H1 (cell line): ENCODE measurements at regions not wholly inside any gene's neighbourhood (a gene's known extent, or its start where the extent isn't known, plus 50 kb on each side); places are given as distances from the start of the nearest gene placed in this dataset.

ENCODE experiments used
- CTCF ChIA-PET: fragments of 300-600 bp; sonication (Branson Sonifier 250); formaldehyde crosslinking; loops from one replicate; lab custom pipeline; 2021; ENCODE audit not compliant: partially characterized antibody; lab: Charles Lee
- POLR2A ChIA-PET: fragments of 300-600 bp; sonication (Branson Sonifier 250); formaldehyde crosslinking; loops from one replicate; lab custom pipeline; 2021; ENCODE audit warnings: inconsistent platforms; ENCODE audit not compliant: partially characterized antibody; lab: Charles Lee
- DNase-seq, 2 experiments: peaks; one replicate each; pipeline versions ENCODE4 v3.0.0 to v3.0.0-alpha.2; 2010 to 2022; ENCODE audit warnings: low spot score in 2 of 2, low read depth in 1 of 2, mixed read lengths in 1 of 2
- FAIRE-seq: peaks from 2 replicates; lab custom pipeline; 2011; peaks lifted over from hg19 to GRCh38; lab: Jason Lieb, UNC
- H2AFZ ChIP-seq: 2 replicates; pipeline ENCODE4 v1.8.1; 2012; ENCODE audit warnings: low read length, inconsistent platforms
- H2AK5ac ChIP-seq: 2 replicates; pipeline ENCODE4 v1.6.1; 2013; ENCODE audit warnings: low read depth, low read length
- H2BK120ac ChIP-seq: replicated peaks from 2 replicates; pipeline ENCODE3; 2013; ENCODE audit warnings: low read depth, low read length, inconsistent platforms
- H2BK12ac ChIP-seq: 2 replicates; pipeline ENCODE4 v1.6.1; 2013; ENCODE audit warnings: low read depth, low read length
- H2BK15ac ChIP-seq: 2 replicates; pipeline ENCODE4 v1.6.1; 2013; ENCODE audit warnings: low read length
- H2BK20ac ChIP-seq: 2 replicates; pipeline ENCODE4 v1.6.1; 2013; ENCODE audit warnings: low read length
- H2BK5ac ChIP-seq: 2 replicates; pipeline ENCODE4 v1.6.1; 2013; ENCODE audit warnings: low read depth, low read length
- H3K14ac ChIP-seq: 2 replicates; pipeline ENCODE4 v1.6.1; 2013; ENCODE audit warnings: inconsistent platforms; ENCODE audit not compliant: insufficient read length
- H3K18ac ChIP-seq: 2 replicates; pipeline ENCODE4 v1.6.1; 2013; ENCODE audit warnings: low read length; ENCODE audit errors: extremely low read depth
- H3K23ac ChIP-seq: 2 replicates; pipeline ENCODE4 v1.6.1; 2013; ENCODE audit warnings: inconsistent platforms; ENCODE audit not compliant: insufficient read length
- H3K23me2 ChIP-seq: 2 replicates; pipeline ENCODE4 v1.6.1; 2013; ENCODE audit warnings: low read depth, low read length
- H3K27ac ChIP-seq: 2 replicates; pipeline ENCODE4 v1.6.1; 2011; ENCODE audit warnings: low read depth, low read length, inconsistent platforms
- H3K27me3 ChIP-seq, 4 experiments: replicated peaks in 1 of 4; 1 replicate in 1 of 4; 2 replicates in 3 of 4; pipeline versions ENCODE4 v1.6.1 to v1.8.1; 2011 to 2013; ENCODE audit warnings: low read length in 3 of 4, mild to moderate bottlenecking in 3 of 4, inconsistent platforms in 2 of 4, mixed read lengths in 2 of 4, moderate library complexity in 1 of 4; ENCODE audit not compliant: control insufficient read depth in 3 of 4, insufficient read depth in 3 of 4; ENCODE audit errors: extremely low read depth in 1 of 4
- H3K36me3 ChIP-seq, 4 experiments: 2 replicates each; pipeline versions ENCODE4 v1.6.1 to v1.8.1; 2011 to 2013; ENCODE audit warnings: mild to moderate bottlenecking in 4 of 4, low read length in 3 of 4, moderate library complexity in 2 of 4, control low read depth in 1 of 4, inconsistent platforms in 1 of 4; ENCODE audit not compliant: insufficient read depth in 4 of 4, control insufficient read depth in 2 of 4
- H3K4ac ChIP-seq: replicated peaks from 2 replicates; pipeline ENCODE3; 2013; ENCODE audit warnings: low read length, low read depth, mixed read lengths, inconsistent platforms; ENCODE audit not compliant: insufficient read length
- H3K4me1 ChIP-seq, 4 experiments: replicated peaks in 1 of 4; 1 replicate in 1 of 4; 2 replicates in 3 of 4; pipeline versions ENCODE4 v1.6.1 to v1.8.1; 2011 to 2013; ENCODE audit warnings: low read length in 3 of 4, inconsistent platforms in 2 of 4, mixed read lengths in 1 of 4; ENCODE audit not compliant: insufficient read depth in 4 of 4, control insufficient read depth in 3 of 4
- H3K4me2 ChIP-seq, 2 experiments: 2 replicates each; pipeline versions ENCODE4 v1.6.1 to v1.8.1; 2011 to 2013; ENCODE audit warnings: low read depth in 2 of 2, low read length in 2 of 2, control low read depth in 1 of 2, inconsistent platforms in 1 of 2, mild to moderate bottlenecking in 1 of 2; ENCODE audit not compliant: insufficient read depth in 1 of 2
- H3K4me3 ChIP-seq, 4 experiments: fragments of 200-600, 300-600 bp in 1 of 4; sonication (generic), shearing (Covaris generic), sonication (Bioruptor Twin) in 1 of 4; 2 replicates each; pipeline versions ENCODE4 v1.5.1 to v1.8.1; 2011 to 2016; ENCODE audit warnings: low read length in 4 of 4, low read depth in 3 of 4, control low read depth in 2 of 4, inconsistent platforms in 2 of 4, mild to moderate bottlenecking in 2 of 4, mixed read lengths in 1 of 4, moderate library complexity in 1 of 4; ENCODE audit not compliant: insufficient read depth in 2 of 4; ENCODE audit errors: extremely low read depth in 1 of 4
- H3K56ac ChIP-seq: replicated peaks from 2 replicates; pipeline ENCODE3; 2013; ENCODE audit warnings: low read depth, mild to moderate bottlenecking, mixed read lengths, low read length, inconsistent platforms; ENCODE audit not compliant: insufficient read length
- H3K79me1 ChIP-seq: 2 replicates; pipeline ENCODE4 v1.6.1; 2013; ENCODE audit warnings: low read depth, low read length, control low read depth
- H3K79me2 ChIP-seq, 2 experiments: 2 replicates each; pipeline versions ENCODE4 v1.6.1 to v1.8.1; 2012 to 2013; ENCODE audit warnings: low read length in 2 of 2, mild to moderate bottlenecking in 2 of 2, inconsistent platforms in 1 of 2; ENCODE audit not compliant: insufficient read depth in 2 of 2, control insufficient read depth in 1 of 2
- H3K9ac ChIP-seq, 4 experiments: replicated peaks in 1 of 4; 1 replicate in 1 of 4; 2 replicates in 3 of 4; pipeline versions ENCODE4 v1.6.1 to v1.8.1; 2011 to 2013; ENCODE audit warnings: low read depth in 3 of 4, low read length in 3 of 4, control low read depth in 2 of 4, mild to moderate bottlenecking in 2 of 4, moderate library complexity in 2 of 4, inconsistent platforms in 1 of 4; ENCODE audit errors: extremely low read depth in 1 of 4
- H3K9me3 ChIP-seq, 2 experiments: 2 replicates each; pipeline versions ENCODE4 v1.6.1 to v1.8.1; 2012 to 2013; ENCODE audit warnings: mild to moderate bottlenecking in 2 of 2, moderate library complexity in 2 of 2, control low read depth in 1 of 2, inconsistent platforms in 1 of 2, low read depth in 1 of 2, low read length in 1 of 2, mixed read lengths in 1 of 2; ENCODE audit not compliant: insufficient read depth in 2 of 2
- H4K20me1 ChIP-seq, 2 experiments: replicated peaks in 1 of 2; 2 replicates each; pipeline versions ENCODE3 to v1.8.1; 2011 to 2013; ENCODE audit warnings: inconsistent platforms in 2 of 2, low read length in 2 of 2, mild to moderate bottlenecking in 1 of 2; ENCODE audit not compliant: insufficient read depth in 2 of 2, control insufficient read depth in 1 of 2
- H4K5ac ChIP-seq: 2 replicates; pipeline ENCODE4 v1.6.1; 2013; ENCODE audit warnings: low read length, low read depth, mixed read lengths, inconsistent platforms; ENCODE audit not compliant: insufficient read length
- H4K8ac ChIP-seq: 2 replicates; pipeline ENCODE4 v1.8.0; 2013; ENCODE audit warnings: mild to moderate bottlenecking, moderate library complexity, low read length, inconsistent platforms; ENCODE audit not compliant: insufficient read depth; ENCODE audit errors: extremely low read depth
- H4K91ac ChIP-seq: replicated peaks from 2 replicates; pipeline ENCODE3; 2013; ENCODE audit warnings: low read length, mixed read lengths, inconsistent platforms; ENCODE audit not compliant: insufficient read length
- ATF2 ChIP-seq: IDR thresholded peaks from 2 replicates; pipeline ENCODE4 v1.6.1; 2012; ENCODE audit warnings: low read length, inconsistent platforms
- BACH1 ChIP-seq: IDR thresholded peaks from 2 replicates; pipeline ENCODE4 v1.6.1; 2012; ENCODE audit warnings: low read length, improper control_type of control experiment
- BRCA1 ChIP-seq: IDR thresholded peaks from 2 replicates; pipeline ENCODE4 v1.6.1; 2012; ENCODE audit warnings: low read depth, low read length, improper control_type of control experiment
- CBX5 ChIP-seq: fragments of 300-800, 300-1000 bp; sonication (generic); IDR thresholded peaks from 2 replicates; pipeline ENCODE4 v1.7.1; 2016; ENCODE audit warnings: antibody characterized with exemption, low read length, low read depth
- CEBPB ChIP-seq: IDR thresholded peaks from 2 replicates; pipeline ENCODE4 v1.6.1; 2012; ENCODE audit warnings: low read depth, low read length
- EZH2 ChIP-seq: fragments of 200-600 bp; sonication (generic); IDR thresholded peaks from 2 replicates; pipeline ENCODE4 v1.7.1; 2012; ENCODE audit warnings: low read depth, mild to moderate bottlenecking, moderate library complexity, low read length, inconsistent platforms; ENCODE audit not compliant: severe bottlenecking
- JUND ChIP-seq: IDR thresholded peaks from 2 replicates; pipeline ENCODE4 v1.6.1; 2011; ENCODE audit warnings: mild to moderate bottlenecking, improper control_type of control experiment, low read length
- KDM4A ChIP-seq: IDR thresholded peaks from one replicate; pipeline ENCODE4 v1.7.1; 2012; ENCODE audit warnings: low read depth, mild to moderate bottlenecking, moderate library complexity, low read length, inconsistent platforms; ENCODE audit not compliant: severe bottlenecking
- SAP30 ChIP-seq: fragments of 300-600 bp; sonication (generic); IDR thresholded peaks from 2 replicates; pipeline ENCODE4 v1.7.1; 2012; ENCODE audit warnings: low read length, moderate library complexity, mild to moderate bottlenecking, inconsistent platforms; ENCODE audit not compliant: insufficient read depth, insufficient replicate concordance
- SIN3A ChIP-seq, 2 experiments: IDR thresholded peaks in 1 of 2; conservative IDR thresholded peaks in 1 of 2; 2 replicates each; pipeline ENCODE4 v1.6.1; 2011 to 2012; ENCODE audit warnings: low read length in 2 of 2, improper control_type of control experiment in 1 of 2, low read depth in 1 of 2, mild to moderate bottlenecking in 1 of 2
- TAF7 ChIP-seq: optimal IDR thresholded peaks from 2 replicates; pipeline ENCODE3; 2011; ENCODE audit warnings: low read depth, mild to moderate bottlenecking, inconsistent platforms, low read length, moderate library complexity, borderline replicate concordance
- TEAD4 ChIP-seq: IDR thresholded peaks from 2 replicates; pipeline ENCODE4 v1.6.1; 2012; ENCODE audit warnings: low read depth, low read length, inconsistent platforms, mixed read lengths
- ZNF274 ChIP-seq: IDR thresholded peaks from 2 replicates; pipeline ENCODE4 v1.7.0; 2012; ENCODE audit warnings: low read length, borderline replicate concordance; ENCODE audit errors: extremely low read depth
- WGBS, 2 experiments: shearing (Covaris generic) in 1 of 2; methylation state at CpG; one replicate each; pipeline versions ENCODE4 v1.1.6 to v1.1.7; 2013 to 2015; ENCODE audit warnings: low lambda C conversion rate in 2 of 2, mixed read lengths in 2 of 2, inconsistent platforms in 1 of 2, low coverage in 1 of 2, missing lambda C conversion rate in 1 of 2; ENCODE audit not compliant: insufficient replicate concordance in 2 of 2, insufficient coverage in 1 of 2, insufficient read length in 1 of 2; ENCODE audit errors: extremely low coverage in 1 of 2, missing lambda C conversion rate in 1 of 2; 5-methylcytosine and 5-hydroxymethylcytosine counted together

DNA sequence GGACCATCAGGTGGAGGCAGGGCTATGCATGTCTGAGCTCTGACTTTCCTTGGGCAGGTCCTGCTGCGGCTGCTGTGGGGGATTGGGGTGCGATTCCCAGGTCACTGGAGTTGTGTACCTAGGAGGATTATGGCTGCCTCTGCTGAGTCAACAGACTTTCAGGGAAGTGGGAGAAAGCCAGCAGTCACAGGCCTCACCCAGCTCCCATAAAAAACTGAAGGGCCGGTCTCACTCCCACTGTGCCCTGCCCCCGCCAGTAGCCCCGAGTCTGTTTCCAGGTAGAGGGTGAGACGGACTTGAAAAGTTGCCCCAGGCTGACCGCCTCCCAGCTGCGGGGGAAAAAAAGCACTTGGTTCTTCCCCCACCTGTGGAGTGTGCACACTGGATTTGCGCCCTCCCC is 76.7 kb downstream of the FAM170A start:
- Histone ChIP-seq H3K4me3 (no peak overlapping the region), H3K4me2 (no peak overlapping the region), H3K4me1 (no peaks in the 10 kb centered on the region; a peak in 1 of 7 replicates), H4K20me1 (no peaks in the 10 kb centered on the region), H2BK12ac (no peak overlapping the region), H3K9ac (no peak overlapping the region), H3K27ac (no peak overlapping the region), H3K36me3 (no peaks in the 10 kb centered on the region), H2BK20ac (no peak overlapping the region), H2AK5ac (no peak overlapping the region), H3K79me2 (no peaks in the 10 kb centered on the region), H3K23me2 (no peaks in the 10 kb centered on the region), H3K23ac (no peak overlapping the region), H2AFZ (no peak overlapping the region), H4K91ac (no peak overlapping the region), H3K4ac (no peak overlapping the region), H2BK5ac (no peak overlapping the region), H2BK120ac (no peak overlapping the region), H2BK15ac (no peak overlapping the region), H4K8ac (no peak overlapping the region), H3K9me3 (no peaks in the 10 kb centered on the region), H3K14ac (no peak overlapping the region), H3K27me3 (no peaks in the 10 kb centered on the region; a peak in 2 of 7 replicates), H4K5ac (no peak overlapping the region), H3K56ac (no peak overlapping the region), H3K79me1 (no peaks in the 10 kb centered on the region), H3K18ac (no peak overlapping the region)
- CTCF ChIA-PET = interaction anchor here (1.1 to 2.2 kb wide), 3 partner anchors 11 to 522 kb away, joined by 3 to 5 read pairs (median 4); no protein-coding TSS in a partner anchor
- 86% methylated on average over 7 of the region's 9 CpGs; no CpG with 5 or more reads in 1 of the 2 experiments for WGBS, 2 experiments
- POLR2A ChIA-PET = no interaction called here
- FAIRE-seq (no peak), DNase-seq (no peak)
- TF ChIP-seq TEAD4 (no peak), BRCA1 (no peak), CBX5 (no peak), ATF2 (no peak), SAP30 (no peak), BACH1 (no peak), CEBPB (no peak), SIN3A (conservative IDR thresholded peaks at IDR 0.05 in 1 of 2, IDR thresholded peaks at IDR 0.05 in 1 of 2; ENCODE audit: low read depth in 1 of 2, low read length in 2 of 2) (no peak), TAF7 (no peak), ZNF274 (no peak), EZH2 (no peak), JUND (no peak), KDM4A (no peak)
